ENCODE measurements at regions not wholly inside any gene's neighbourhood (a gene's known extent, or its start where the extent isn't known, plus 50 kb on each side); places are given as distances from the start of the nearest gene placed in this dataset.

DNA sequence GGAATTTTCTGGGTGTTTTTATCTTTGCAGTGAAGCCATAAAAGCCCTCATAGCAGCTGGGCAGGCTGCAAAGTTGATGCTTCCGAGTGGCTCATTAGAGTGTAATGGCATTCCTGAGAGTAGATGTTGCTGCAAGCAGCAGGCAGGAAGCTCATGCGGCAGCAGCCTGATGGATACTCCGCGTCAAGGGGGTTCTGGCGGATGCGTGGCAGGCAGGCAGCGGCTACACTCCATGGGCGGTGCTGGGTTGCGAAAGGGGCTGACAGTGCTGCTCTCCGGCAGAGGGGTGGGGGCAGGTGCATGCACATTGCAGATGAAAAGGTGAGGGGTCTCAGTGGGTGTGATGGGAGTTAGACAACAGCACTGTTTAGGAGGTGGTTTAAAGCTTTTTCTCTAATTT is 93.2 kb upstream of the AJAP1 start:
- no peak for DNase-seq (ENCODE audit: low spot score)
- Mint-ChIP-seq H3K36me3 (ENCODE audit: low read depth, unreplicated experiment) (peaks cover 4% of the 10 kb centered on the region), H3K27me3 (ENCODE audit: unreplicated experiment) (peaks cover 3% of the 10 kb centered on the region), H3K4me3 (ENCODE audit: unreplicated experiment) (no peak overlapping the region), H3K4me1 (ENCODE audit: unreplicated experiment) (no peaks in the 10 kb centered on the region), H3K9me3 (ENCODE audit: unreplicated experiment) (peaks cover 28% of the 10 kb centered on the region), H3K27ac (ENCODE audit: unreplicated experiment) (no peak overlapping the region)
- TF ChIP-seq, protein P1, sequence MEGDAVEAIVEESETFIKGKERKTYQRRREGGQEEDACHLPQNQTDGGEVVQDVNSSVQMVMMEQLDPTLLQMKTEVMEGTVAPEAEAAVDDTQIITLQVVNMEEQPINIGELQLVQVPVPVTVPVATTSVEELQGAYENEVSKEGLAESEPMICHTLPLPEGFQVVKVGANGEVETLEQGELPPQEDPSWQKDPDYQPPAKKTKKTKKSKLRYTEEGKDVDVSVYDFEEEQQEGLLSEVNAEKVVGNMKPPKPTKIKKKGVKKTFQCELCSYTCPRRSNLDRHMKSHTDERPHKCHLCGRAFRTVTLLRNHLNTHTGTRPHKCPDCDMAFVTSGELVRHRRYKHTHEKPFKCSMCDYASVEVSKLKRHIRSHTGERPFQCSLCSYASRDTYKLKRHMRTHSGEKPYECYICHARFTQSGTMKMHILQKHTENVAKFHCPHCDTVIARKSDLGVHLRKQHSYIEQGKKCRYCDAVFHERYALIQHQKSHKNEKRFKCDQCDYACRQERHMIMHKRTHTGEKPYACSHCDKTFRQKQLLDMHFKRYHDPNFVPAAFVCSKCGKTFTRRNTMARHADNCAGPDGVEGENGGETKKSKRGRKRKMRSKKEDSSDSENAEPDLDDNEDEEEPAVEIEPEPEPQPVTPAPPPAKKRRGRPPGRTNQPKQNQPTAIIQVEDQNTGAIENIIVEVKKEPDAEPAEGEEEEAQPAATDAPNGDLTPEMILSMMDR (IDR thresholded peaks at IDR 0.05; ENCODE audit: unreplicated experiment): no peak

DNA sequence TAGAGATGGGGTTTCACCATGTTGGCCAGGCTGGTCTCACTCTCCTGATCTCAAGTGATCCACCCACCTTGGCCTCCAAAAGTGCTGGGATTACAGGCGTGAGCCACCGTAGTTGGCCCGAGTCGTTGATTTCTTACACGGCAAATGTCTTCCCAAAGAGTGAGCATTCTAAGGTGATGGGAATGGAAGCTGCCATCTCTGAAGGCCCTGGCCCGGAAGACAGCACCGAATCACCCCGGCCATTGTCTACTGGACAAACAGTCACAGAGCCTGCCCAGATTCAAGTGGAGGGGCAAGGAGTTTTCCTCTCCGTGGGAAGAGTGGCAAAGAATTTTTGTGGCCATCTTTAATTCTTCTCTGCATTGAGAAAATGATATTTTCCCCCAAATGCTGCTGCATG is 92.1 kb upstream of the AJAP1 start:
- H3K36me3 Mint-ChIP-seq (ENCODE audit: low read depth, unreplicated experiment): peaks cover 4% of the 10 kb centered on the region
- peaks cover 3% of the 10 kb centered on the region for H3K27me3 Mint-ChIP-seq (ENCODE audit: unreplicated experiment)
- peaks cover 35% of the 10 kb centered on the region for H3K9me3 Mint-ChIP-seq (ENCODE audit: unreplicated experiment)
- TF ChIP-seq, protein P1 (IDR thresholded peaks at IDR 0.05; ENCODE audit: unreplicated experiment): no peak
- H3K4me3 Mint-ChIP-seq (ENCODE audit: unreplicated experiment): no peak overlapping the region
- no peak overlapping the region for H3K27ac Mint-ChIP-seq (ENCODE audit: unreplicated experiment)
- no peaks in the 10 kb centered on the region for H3K4me1 Mint-ChIP-seq (ENCODE audit: unreplicated experiment)
- no peak for DNase-seq (ENCODE audit: low spot score)

DNA sequence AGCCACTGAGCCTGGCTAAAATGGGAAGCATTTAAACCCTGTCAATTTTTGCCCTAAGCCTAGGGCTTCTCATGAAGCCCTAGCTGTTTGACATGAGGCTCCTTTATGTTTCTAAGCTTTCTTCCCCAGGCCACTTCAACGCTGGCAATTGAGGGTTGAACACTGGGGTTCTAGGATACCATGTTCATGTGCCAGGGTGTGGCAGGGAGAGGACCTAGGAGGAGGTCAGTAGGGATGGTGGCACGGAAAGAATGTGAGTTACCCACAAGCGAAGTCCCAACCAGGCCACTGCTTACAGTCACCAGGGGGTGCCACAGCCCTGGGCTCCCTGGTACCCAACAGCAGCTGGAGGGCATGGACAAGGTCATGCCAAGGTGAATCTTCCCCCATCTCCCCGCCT is 90.8 kb upstream of the AJAP1 start:
- H3K27me3 Mint-ChIP-seq (ENCODE audit: unreplicated experiment): peaks cover 3% of the 10 kb centered on the region
- no peaks in the 10 kb centered on the region for H3K4me1 Mint-ChIP-seq (ENCODE audit: unreplicated experiment)
- DNase-seq (ENCODE audit: low spot score): no peak
- peaks cover 4% of the 10 kb centered on the region for H3K36me3 Mint-ChIP-seq (ENCODE audit: low read depth, unreplicated experiment)
- H3K27ac Mint-ChIP-seq (ENCODE audit: unreplicated experiment): no peak overlapping the region
- TF ChIP-seq, protein P1 (IDR thresholded peaks at IDR 0.05; ENCODE audit: unreplicated experiment): no peak
- no peak overlapping the region for H3K4me3 Mint-ChIP-seq (ENCODE audit: unreplicated experiment)
- H3K9me3 Mint-ChIP-seq (ENCODE audit: unreplicated experiment): peaks cover 43% of the 10 kb centered on the region

DNA sequence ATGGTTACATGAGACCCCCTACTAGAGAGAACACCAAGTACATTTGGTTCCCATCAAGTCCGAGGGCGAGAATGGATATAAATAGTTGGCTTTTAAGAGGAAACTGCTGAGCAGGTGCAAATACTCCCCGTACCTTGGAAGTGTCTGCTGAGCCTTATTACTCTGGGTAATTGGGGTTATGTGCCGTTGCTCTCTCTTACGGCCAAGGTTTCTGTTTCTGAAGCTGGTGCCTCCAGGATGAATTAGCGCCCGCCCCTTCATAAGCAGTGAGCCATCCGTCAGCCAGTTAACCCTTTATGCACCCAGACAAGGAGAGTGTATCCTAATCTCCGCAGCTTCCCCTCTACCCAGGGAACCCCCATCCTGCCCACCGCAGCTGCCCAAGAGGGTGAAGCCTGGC is 90.4 kb upstream of the AJAP1 start:
- H3K27me3 Mint-ChIP-seq (ENCODE audit: unreplicated experiment): peaks cover 3% of the 10 kb centered on the region
- H3K9me3 Mint-ChIP-seq (ENCODE audit: unreplicated experiment): peaks cover 39% of the 10 kb centered on the region
- H3K27ac Mint-ChIP-seq (ENCODE audit: unreplicated experiment): no peak overlapping the region
- no peaks in the 10 kb centered on the region for H3K4me1 Mint-ChIP-seq (ENCODE audit: unreplicated experiment)
- H3K36me3 Mint-ChIP-seq (ENCODE audit: low read depth, unreplicated experiment): no peaks in the 10 kb centered on the region
- TF ChIP-seq, protein P1 (IDR thresholded peaks at IDR 0.05; ENCODE audit: unreplicated experiment): no peak
- DNase-seq (ENCODE audit: low spot score): no peak
- no peak overlapping the region for H3K4me3 Mint-ChIP-seq (ENCODE audit: unreplicated experiment)

DNA sequence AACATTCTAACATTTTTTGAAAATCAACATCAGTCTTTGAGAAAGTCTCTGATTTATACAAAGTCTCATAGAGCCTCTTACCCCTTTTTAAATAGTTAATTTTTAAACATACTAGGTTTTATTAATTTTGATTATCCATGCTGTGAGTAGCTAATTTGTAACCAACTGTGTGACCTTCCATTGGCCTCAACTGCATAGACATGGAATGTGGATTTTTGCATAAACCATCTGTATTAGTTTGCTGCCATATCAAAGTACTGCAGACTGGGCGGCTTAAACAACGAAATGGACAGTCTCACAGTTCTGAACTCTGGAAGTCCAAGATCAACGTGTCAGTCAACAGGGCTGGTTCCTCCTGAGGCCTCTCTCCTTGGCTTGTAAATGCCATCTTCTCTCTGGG is 89.2 kb upstream of the AJAP1 start:
- Mint-ChIP-seq H3K4me1 (ENCODE audit: unreplicated experiment) (no peaks in the 10 kb centered on the region), H3K9me3 (ENCODE audit: unreplicated experiment) (peaks cover 32% of the 10 kb centered on the region), H3K27ac (ENCODE audit: unreplicated experiment) (no peak overlapping the region), H3K27me3 (ENCODE audit: unreplicated experiment) (no peaks in the 10 kb centered on the region), H3K36me3 (ENCODE audit: low read depth, unreplicated experiment) (no peaks in the 10 kb centered on the region), H3K4me3 (ENCODE audit: unreplicated experiment) (no peak overlapping the region)
- DNase-seq (ENCODE audit: low spot score): no peak
- TF ChIP-seq, protein P1 (IDR thresholded peaks at IDR 0.05; ENCODE audit: unreplicated experiment): no peak
